ENCODE measurements at regions not wholly inside any gene's neighbourhood (a gene's known extent, or its start where the extent isn't known, plus 50 kb on each side); places are given as distances from the start of the nearest gene placed in this dataset.
"Not testable (repeated sequence)": the region's sequence is repeated elsewhere in the genome, so short reads cannot be mapped to it uniquely, and the experiment has no call there.

DNA sequence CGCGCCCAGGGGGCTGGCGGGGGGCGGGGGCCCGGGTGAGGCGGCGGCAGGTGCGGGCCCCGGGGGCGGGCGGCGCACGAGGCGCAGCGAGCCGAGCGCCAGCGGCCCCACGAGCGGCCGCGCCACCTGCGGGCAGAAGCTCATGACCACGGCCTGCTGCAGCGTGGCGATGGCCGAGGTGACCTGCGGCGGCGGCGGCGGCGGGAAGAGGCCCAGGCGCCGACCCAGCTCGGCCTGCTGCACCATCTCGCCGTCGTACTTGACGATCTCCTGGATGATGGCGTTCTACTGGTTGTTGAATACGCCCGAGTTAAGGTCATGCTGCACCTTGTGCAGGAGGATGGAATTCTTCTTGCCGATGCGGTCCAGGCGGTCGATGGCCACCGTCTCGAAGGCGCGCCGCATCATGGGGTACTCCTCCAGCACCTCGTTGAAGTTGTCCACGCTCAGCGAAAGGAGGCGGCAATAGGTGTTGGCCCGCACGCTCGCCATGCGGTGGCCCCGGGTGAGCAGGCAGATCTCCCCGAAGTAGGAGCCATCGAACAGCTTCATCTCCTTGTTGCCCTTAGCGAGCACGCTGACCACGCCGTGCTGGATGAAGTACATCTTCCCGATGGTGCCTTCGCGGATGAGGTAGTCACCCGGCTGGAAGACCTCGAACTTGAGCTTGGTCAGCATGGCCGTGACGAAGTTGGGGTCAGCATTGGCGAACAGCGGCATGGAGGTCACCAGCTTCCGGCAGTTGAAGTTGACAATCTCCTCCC, 89.5 kb downstream of the GOLGA8K start:
- H3K9me3 ChIP-seq (ENCODE audit: low read length); H3K27ac ChIP-seq (ENCODE audit: low read depth, low read length); H3K4me3 ChIP-seq (ENCODE audit: low read length); H3K27ac Mint-ChIP-seq; H3K27me3 Mint-ChIP-seq; H3K36me3 ChIP-seq (ENCODE audit: insufficient read depth, low read length); H3K36me3 Mint-ChIP-seq; H3K4me3 Mint-ChIP-seq; H3K4me1 ChIP-seq (ENCODE audit: insufficient read depth, low read length); CTCF ChIA-PET; POLR2A ChIA-PET; H3K9me3 Mint-ChIP-seq; H3K27me3 ChIP-seq (ENCODE audit: insufficient read depth, low read length, poor library complexity, severe bottlenecking); H3K4me1 Mint-ChIP-seq; DNase-seq: not testable (repeated sequence)

- H3K9me3 ChIP-seq (ENCODE audit: low read length); H3K27me3 ChIP-seq (ENCODE audit: insufficient read depth, low read length, poor library complexity, severe bottlenecking); CTCF ChIA-PET; H3K27me3 Mint-ChIP-seq; H3K4me3 ChIP-seq (ENCODE audit: low read length); H3K27ac ChIP-seq (ENCODE audit: low read depth, low read length); H3K4me1 ChIP-seq (ENCODE audit: insufficient read depth, low read length); H3K27ac Mint-ChIP-seq; H3K4me1 Mint-ChIP-seq; H3K36me3 Mint-ChIP-seq; H3K36me3 ChIP-seq (ENCODE audit: insufficient read depth, low read length); DNase-seq; H3K9me3 Mint-ChIP-seq; POLR2A ChIA-PET; H3K4me3 Mint-ChIP-seq: not testable (repeated sequence)
These were observed 90.4 kb downstream of the GOLGA8K start for GRCh38 chr15:32312721-32313120.

DNA sequence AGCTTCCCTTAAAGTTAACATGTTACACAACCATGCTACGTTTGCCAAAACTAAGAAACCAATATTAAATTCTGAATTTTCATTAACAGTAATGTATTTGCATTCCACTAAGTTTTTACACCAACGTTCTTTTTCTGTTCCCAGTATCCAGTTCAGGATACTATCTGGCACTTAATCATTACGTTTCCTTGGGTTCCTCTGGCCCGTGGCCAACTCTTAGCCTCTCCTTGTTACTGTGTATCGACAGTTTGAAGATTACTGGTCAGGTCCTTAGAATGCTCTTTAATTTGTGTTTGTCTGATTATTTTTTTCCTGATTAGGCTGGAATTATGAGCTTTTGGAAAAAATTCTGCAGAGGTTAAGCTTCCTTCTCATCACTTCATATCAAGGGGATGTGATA, 95.5 kb downstream of the GOLGA8K start:
- H3K9me3 Mint-ChIP-seq; H3K27ac Mint-ChIP-seq; H3K27ac ChIP-seq (ENCODE audit: low read depth, low read length); H3K4me3 Mint-ChIP-seq; H3K27me3 Mint-ChIP-seq; H3K36me3 ChIP-seq (ENCODE audit: insufficient read depth, low read length); H3K4me1 ChIP-seq (ENCODE audit: insufficient read depth, low read length); H3K4me3 ChIP-seq (ENCODE audit: low read length); DNase-seq; POLR2A ChIA-PET; CTCF ChIA-PET; H3K4me1 Mint-ChIP-seq; H3K27me3 ChIP-seq (ENCODE audit: insufficient read depth, low read length, poor library complexity, severe bottlenecking); H3K9me3 ChIP-seq (ENCODE audit: low read length); H3K36me3 Mint-ChIP-seq: not testable (repeated sequence)

DNA sequence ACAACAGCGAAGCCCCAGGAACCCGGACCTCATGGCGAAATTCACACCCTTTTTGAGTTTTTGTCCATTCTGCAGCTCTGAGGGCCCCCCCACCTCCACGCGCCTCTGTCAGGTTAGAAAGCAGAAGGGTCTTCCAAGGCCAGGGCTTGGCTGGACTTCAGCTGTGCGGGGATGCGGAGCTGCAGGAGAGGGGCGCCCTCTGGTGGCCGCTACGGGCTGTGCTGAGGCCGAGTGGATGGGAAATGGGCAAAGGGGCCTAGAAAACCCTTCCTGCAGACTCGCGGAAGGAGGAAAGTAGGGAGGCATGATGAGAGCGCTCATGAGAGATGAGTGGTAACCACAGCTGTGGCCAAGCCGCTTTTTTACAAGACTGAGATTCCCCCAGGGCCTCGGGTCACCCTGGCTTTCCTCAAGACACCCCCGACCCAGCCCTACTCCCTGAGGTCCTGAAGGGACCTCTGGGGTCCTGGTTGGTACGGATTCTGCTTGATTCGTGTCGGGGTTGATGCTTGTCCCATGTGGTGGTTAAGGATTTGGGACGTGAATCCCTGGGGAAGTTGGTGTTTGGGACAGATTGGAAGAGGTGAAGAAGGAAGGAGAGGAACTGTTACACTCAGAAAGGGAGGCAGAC, 126.8 kb downstream of the GOLGA8K start:
- H3K9me3 ChIP-seq (ENCODE audit: low read length); H3K4me1 ChIP-seq (ENCODE audit: insufficient read depth, low read length); H3K9me3 Mint-ChIP-seq; H3K27ac ChIP-seq (ENCODE audit: low read depth, low read length); H3K27me3 Mint-ChIP-seq; H3K36me3 Mint-ChIP-seq; H3K4me3 Mint-ChIP-seq; POLR2A ChIA-PET; H3K4me1 Mint-ChIP-seq; H3K36me3 ChIP-seq (ENCODE audit: insufficient read depth, low read length); H3K27ac Mint-ChIP-seq; H3K27me3 ChIP-seq (ENCODE audit: insufficient read depth, low read length, poor library complexity, severe bottlenecking); H3K4me3 ChIP-seq (ENCODE audit: low read length); CTCF ChIA-PET; DNase-seq: not testable (repeated sequence)

- CTCF ChIA-PET: not testable (repeated sequence)
These were observed 149.1 kb downstream of the GOLGA8K start for GRCh38 chr15:32253958-32254357.

DNA sequence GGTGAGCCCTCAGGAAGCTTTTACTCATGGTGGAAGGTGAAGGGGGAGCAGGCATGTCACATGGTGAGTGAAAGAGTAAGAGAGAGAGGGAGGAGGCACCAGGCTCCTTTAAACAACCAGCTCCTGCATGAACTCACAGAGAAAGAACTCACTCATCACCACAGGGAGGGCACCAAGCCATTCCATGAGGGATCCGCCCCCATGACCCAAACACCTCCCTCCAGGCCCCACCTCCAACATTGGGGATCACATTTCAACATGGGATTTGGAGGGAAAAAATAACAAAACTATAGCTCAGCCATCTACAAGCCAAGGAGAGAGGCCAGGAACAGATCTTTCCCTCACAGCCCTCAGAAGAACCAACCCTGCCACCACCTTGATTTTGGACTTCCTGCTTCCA, 153.9 kb downstream of the GOLGA8K start:
- H3K36me3 Mint-ChIP-seq; H3K4me1 ChIP-seq (ENCODE audit: insufficient read depth, low read length); H3K27me3 Mint-ChIP-seq; H3K4me3 Mint-ChIP-seq; H3K27me3 ChIP-seq (ENCODE audit: insufficient read depth, low read length, poor library complexity, severe bottlenecking); DNase-seq; H3K4me3 ChIP-seq (ENCODE audit: low read length); H3K27ac ChIP-seq (ENCODE audit: low read depth, low read length); H3K27ac Mint-ChIP-seq; H3K9me3 Mint-ChIP-seq; H3K4me1 Mint-ChIP-seq; H3K36me3 ChIP-seq (ENCODE audit: insufficient read depth, low read length); POLR2A ChIA-PET; CTCF ChIA-PET; H3K9me3 ChIP-seq (ENCODE audit: low read length): not testable (repeated sequence)

More at GRCh38 chr15:32253958-32254357, 149.1 kb downstream of the GOLGA8K start:
- POLR2A ChIA-PET; H3K4me3 Mint-ChIP-seq; H3K4me1 ChIP-seq (ENCODE audit: insufficient read depth, low read length); H3K4me1 Mint-ChIP-seq; DNase-seq; H3K27ac ChIP-seq (ENCODE audit: low read depth, low read length); H3K27me3 ChIP-seq (ENCODE audit: insufficient read depth, low read length, poor library complexity, severe bottlenecking); H3K27ac Mint-ChIP-seq; H3K36me3 ChIP-seq (ENCODE audit: insufficient read depth, low read length); H3K27me3 Mint-ChIP-seq; H3K9me3 ChIP-seq (ENCODE audit: low read length); H3K36me3 Mint-ChIP-seq; H3K9me3 Mint-ChIP-seq; H3K4me3 ChIP-seq (ENCODE audit: low read length): not testable (repeated sequence)

GRCh38 chr15:32243727-32244126, 159.4 kb downstream of the GOLGA8K start:
- H3K4me3 ChIP-seq (ENCODE audit: low read length); H3K4me1 ChIP-seq (ENCODE audit: insufficient read depth, low read length); H3K4me3 Mint-ChIP-seq; H3K27ac ChIP-seq (ENCODE audit: low read depth, low read length); H3K9me3 ChIP-seq (ENCODE audit: low read length); CTCF ChIA-PET; H3K36me3 Mint-ChIP-seq; POLR2A ChIA-PET; H3K27me3 Mint-ChIP-seq; H3K27ac Mint-ChIP-seq; H3K4me1 Mint-ChIP-seq; H3K36me3 ChIP-seq (ENCODE audit: insufficient read depth, low read length); H3K9me3 Mint-ChIP-seq; DNase-seq; H3K27me3 ChIP-seq (ENCODE audit: insufficient read depth, low read length, poor library complexity, severe bottlenecking): not testable (repeated sequence)

- H3K27me3 Mint-ChIP-seq, CTCF ChIA-PET: not testable (repeated sequence)
These were observed 160.1 kb downstream of the GOLGA8K start for GRCh38 chr15:32242780-32243528.

More at GRCh38 chr15:32242780-32243528, 160.1 kb downstream of the GOLGA8K start:
- H3K36me3 ChIP-seq (ENCODE audit: insufficient read depth, low read length); DNase-seq; H3K4me1 ChIP-seq (ENCODE audit: insufficient read depth, low read length); H3K36me3 Mint-ChIP-seq; H3K4me1 Mint-ChIP-seq; H3K4me3 ChIP-seq (ENCODE audit: low read length); H3K9me3 Mint-ChIP-seq; H3K4me3 Mint-ChIP-seq; H3K27ac Mint-ChIP-seq; H3K9me3 ChIP-seq (ENCODE audit: low read length); POLR2A ChIA-PET; H3K27ac ChIP-seq (ENCODE audit: low read depth, low read length); H3K27me3 ChIP-seq (ENCODE audit: insufficient read depth, low read length, poor library complexity, severe bottlenecking): not testable (repeated sequence)

All from CD8-positive, alpha-beta memory T cell (primary cell).